OCI-LY7 (cell line): ENCODE measurements at regions not wholly inside any gene's neighbourhood (a gene's known extent, or its start where the extent isn't known, plus 50 kb on each side); places are given as distances from the start of the nearest gene placed in this dataset.

ENCODE experiments used
- CTCF ChIP-seq: fragments of 200-600 bp; sonication (generic); conservative IDR thresholded peaks from 2 replicates; pipeline ENCODE4 v1.5.1; 2014; ENCODE audit warnings: mild to moderate bottlenecking, antibody characterized with exemption, low read length, moderate library complexity, mixed read lengths
- EZH2phosphoT487 ChIP-seq: fragments of 200-600 bp; sonication (generic); IDR thresholded peaks from 2 replicates; pipeline ENCODE4 v1.6.1; 2018; ENCODE audit warnings: low read depth, borderline replicate concordance, mild to moderate bottlenecking, mixed run types, antibody characterized with exemption, low read length, moderate library complexity, mixed read lengths

- TF ChIP-seq CTCF (no peak), EZH2phosphoT487 (no peak)
Measured at GRCh38 chr4:81694176-81694913, 222.6 kb upstream of the RASGEF1B start.
